ENCODE measurements at regions not wholly inside any gene's neighbourhood (a gene's known extent, or its start where the extent isn't known, plus 50 kb on each side); places are given as distances from the start of the nearest gene placed in this dataset.

- Histone ChIP-seq H3K79me2 (ENCODE audit: control insufficient read depth, insufficient read depth, low read length) (no peaks in the 10 kb centered on the region), H3K4me2 (ENCODE audit: control insufficient read depth, insufficient read depth) (no peak overlapping the region), H3K27me3 (replicated peaks in 1 of 2; ENCODE audit: control insufficient read depth in 2 of 2, insufficient read depth in 2 of 2, low read length in 1 of 2) (no peaks in the 10 kb centered on the region; a peak in 1 of 4 replicates), H3K4me1 (ENCODE audit: control insufficient read depth, insufficient read depth, low read length) (no peaks in the 10 kb centered on the region), H2AFZ (ENCODE audit: control insufficient read depth, low read depth, low read length) (no peak overlapping the region), H3K4me3 (no peak overlapping the region), H4K20me1 (ENCODE audit: control insufficient read depth, insufficient read depth) (no peaks in the 10 kb centered on the region), H3K27ac (ENCODE audit: control insufficient read depth, insufficient read depth) (no peak overlapping the region), H3K9ac (ENCODE audit: control insufficient read depth, insufficient read depth, low read length) (no peak overlapping the region), H3K9me3 (replicated peaks; ENCODE audit: control insufficient read depth, insufficient read depth, low read length) (no peaks in the 10 kb centered on the region), H3K36me3 (ENCODE audit: control insufficient read depth in 2 of 2, insufficient read depth in 2 of 2, low read length in 1 of 2) (no peaks in the 10 kb centered on the region)
- FAIRE-seq (no peak), ATAC-seq (no peak), DNase-seq (ENCODE audit: low read depth, low spot score) (no peak)
- ChIA-PET POLR2A (no interaction called here), RAD21 (ENCODE audit: unreplicated experiment) (no interaction called here), CTCF (no interaction called here), SMC1A (ENCODE audit: uncharacterized antibody, unreplicated experiment) (no interaction called here)
- no TSS peak for BruUV-seq (replicated peaks)
- intact Hi-C loops (cut with micrococcal nuclease; ENCODE audit: unreplicated experiment): no loop called here
- in situ Hi-C loops (cut with MboI): no loop called here
- TF ChIP-seq YBX1 (IDR thresholded peaks at IDR 0.05): no peak
- TF ChIP-seq IKZF1 (conservative IDR thresholded peaks at IDR 0.05): no peak
- no peak for TF ChIP-seq SRF (IDR thresholded peaks at IDR 0.05; ENCODE audit: low read depth in 2 of 2, low read length in 2 of 2)
- no peak for TF ChIP-seq MYC (IDR thresholded peaks at IDR 0.05; ENCODE audit: insufficient read depth, insufficient read length, insufficient replicate concordance, low read length, severe bottlenecking)
- no peak for TF ChIP-seq NR2C2 (IDR thresholded peaks at IDR 0.05; ENCODE audit: borderline replicate concordance, control insufficient read depth, insufficient read length, low read depth)
- no peak for TF ChIP-seq SREBF2 (IDR thresholded peaks at IDR 0.05; ENCODE audit: low read length)
- no peak for TF ChIP-seq CBFB (IDR thresholded peaks at IDR 0.05; ENCODE audit: low read depth)
- TF ChIP-seq ZNF274 (IDR thresholded peaks at IDR 0.05; ENCODE audit: insufficient read depth, insufficient read length): no peak
- no peak for TF ChIP-seq MXI1 (IDR thresholded peaks at IDR 0.05; ENCODE audit: low read depth, low read length)
- 16% methylated on average over 3 of the region's 3 CpGs for WGBS (ENCODE audit: insufficient coverage, insufficient replicate concordance, low lambda C conversion rate, missing lambda C conversion rate)
Observed at GRCh38 chr18:22024924-22025323, 144.5 kb upstream of the GATA6 start.

DNA sequence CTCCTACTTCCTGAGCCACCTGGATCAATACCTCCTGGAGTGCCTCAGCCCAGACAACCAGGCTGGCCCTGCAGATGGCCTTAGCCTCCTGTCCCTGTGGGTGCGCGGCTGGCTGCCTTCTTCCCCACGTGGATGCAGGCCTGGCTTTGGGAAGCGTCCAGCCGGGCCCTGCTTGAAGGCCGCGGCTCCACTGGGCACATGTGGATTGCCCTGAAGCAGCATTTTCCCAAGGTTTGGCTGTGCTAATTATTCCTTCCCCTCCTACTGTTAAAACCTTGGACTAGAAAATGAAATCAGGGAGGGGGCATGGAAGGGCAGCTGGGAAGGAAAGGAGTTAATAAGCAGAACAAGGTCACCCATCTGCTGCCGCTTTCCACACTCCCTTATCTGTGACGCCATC, 143.0 kb upstream of the GATA6 start:
- no peaks in the 10 kb centered on the region for H3K4me1 ChIP-seq (ENCODE audit: control insufficient read depth, insufficient read depth, low read length)
- POLR2A ChIA-PET: no interaction called here
- TF ChIP-seq POLR2AphosphoS2 (IDR thresholded peaks at IDR 0.05; ENCODE audit: low read depth, low read length) (no peak), GATAD2B (conservative IDR thresholded peaks at IDR 0.05; ENCODE audit: low read depth) (no peak), NFIC (IDR thresholded peaks at IDR 0.05; ENCODE audit: low read depth, low read length) (no peak), RAD21 (IDR thresholded peaks at IDR 0.05; ENCODE audit: insufficient read depth, low read depth, low read length) (no peak), RCOR1 (conservative IDR thresholded peaks at IDR 0.05; ENCODE audit: low read depth, low read length) (no peak)
- TF ChIP-seq, protein P1, sequence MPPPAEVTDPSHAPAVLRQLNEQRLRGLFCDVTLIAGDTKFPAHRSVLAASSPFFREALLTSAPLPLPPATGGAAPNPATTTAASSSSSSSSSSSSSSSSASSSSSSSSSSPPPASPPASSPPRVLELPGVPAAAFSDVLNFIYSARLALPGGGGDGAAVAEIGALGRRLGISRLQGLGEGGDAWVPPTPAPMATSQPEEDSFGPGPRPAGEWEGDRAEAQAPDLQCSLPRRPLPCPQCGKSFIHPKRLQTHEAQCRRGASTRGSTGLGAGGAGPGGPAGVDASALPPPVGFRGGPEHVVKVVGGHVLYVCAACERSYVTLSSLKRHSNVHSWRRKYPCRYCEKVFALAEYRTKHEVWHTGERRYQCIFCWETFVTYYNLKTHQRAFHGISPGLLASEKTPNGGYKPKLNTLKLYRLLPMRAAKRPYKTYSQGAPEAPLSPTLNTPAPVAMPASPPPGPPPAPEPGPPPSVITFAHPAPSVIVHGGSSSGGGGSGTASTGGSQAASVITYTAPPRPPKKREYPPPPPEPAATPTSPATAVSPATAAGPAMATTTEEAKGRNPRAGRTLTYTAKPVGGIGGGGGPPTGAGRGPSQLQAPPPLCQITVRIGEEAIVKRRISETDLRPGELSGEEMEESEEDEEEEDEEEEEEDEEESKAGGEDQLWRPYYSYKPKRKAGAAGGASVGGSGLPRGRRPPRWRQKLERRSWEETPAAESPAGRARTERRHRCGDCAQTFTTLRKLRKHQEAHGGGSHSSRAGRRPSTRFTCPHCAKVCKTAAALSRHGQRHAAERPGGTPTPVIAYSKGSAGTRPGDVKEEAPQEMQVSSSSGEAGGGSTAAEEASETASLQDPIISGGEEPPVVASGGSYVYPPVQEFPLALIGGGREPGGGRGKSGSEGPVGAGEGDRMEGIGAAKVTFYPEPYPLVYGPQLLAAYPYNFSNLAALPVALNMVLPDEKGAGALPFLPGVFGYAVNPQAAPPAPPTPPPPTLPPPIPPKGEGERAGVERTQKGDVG (CRISPR knock-in tag; IDR thresholded peaks at IDR 0.05): no peak
- TF ChIP-seq, protein P2, sequence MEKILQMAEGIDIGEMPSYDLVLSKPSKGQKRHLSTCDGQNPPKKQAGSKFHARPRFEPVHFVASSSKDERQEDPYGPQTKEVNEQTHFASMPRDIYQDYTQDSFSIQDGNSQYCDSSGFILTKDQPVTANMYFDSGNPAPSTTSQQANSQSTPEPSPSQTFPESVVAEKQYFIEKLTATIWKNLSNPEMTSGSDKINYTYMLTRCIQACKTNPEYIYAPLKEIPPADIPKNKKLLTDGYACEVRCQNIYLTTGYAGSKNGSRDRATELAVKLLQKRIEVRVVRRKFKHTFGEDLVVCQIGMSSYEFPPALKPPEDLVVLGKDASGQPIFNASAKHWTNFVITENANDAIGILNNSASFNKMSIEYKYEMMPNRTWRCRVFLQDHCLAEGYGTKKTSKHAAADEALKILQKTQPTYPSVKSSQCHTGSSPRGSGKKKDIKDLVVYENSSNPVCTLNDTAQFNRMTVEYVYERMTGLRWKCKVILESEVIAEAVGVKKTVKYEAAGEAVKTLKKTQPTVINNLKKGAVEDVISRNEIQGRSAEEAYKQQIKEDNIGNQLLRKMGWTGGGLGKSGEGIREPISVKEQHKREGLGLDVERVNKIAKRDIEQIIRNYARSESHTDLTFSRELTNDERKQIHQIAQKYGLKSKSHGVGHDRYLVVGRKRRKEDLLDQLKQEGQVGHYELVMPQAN (conservative IDR thresholded peaks at IDR 0.05): no peak

More for the DNA sequence above, 143.0 kb upstream of the GATA6 start:
- no TSS peak for BruUV-seq (replicated peaks)
- Histone ChIP-seq H3K4me3 (no peak overlapping the region), H3K27me3 (replicated peaks in 1 of 2; ENCODE audit: control insufficient read depth in 2 of 2, insufficient read depth in 2 of 2, low read length in 1 of 2) (no peaks in the 10 kb centered on the region; a peak in 1 of 4 replicates), H3K9ac (ENCODE audit: control insufficient read depth, insufficient read depth, low read length) (no peak overlapping the region), H2AFZ (ENCODE audit: control insufficient read depth, low read depth, low read length) (no peak overlapping the region), H3K79me2 (ENCODE audit: control insufficient read depth, insufficient read depth, low read length) (no peaks in the 10 kb centered on the region), H4K20me1 (ENCODE audit: control insufficient read depth, insufficient read depth) (no peaks in the 10 kb centered on the region), H3K36me3 (ENCODE audit: control insufficient read depth in 2 of 2, insufficient read depth in 2 of 2, low read length in 1 of 2) (no peaks in the 10 kb centered on the region), H3K4me2 (ENCODE audit: control insufficient read depth, insufficient read depth) (no peak overlapping the region), H3K9me3 (replicated peaks; ENCODE audit: control insufficient read depth, insufficient read depth, low read length) (no peaks in the 10 kb centered on the region), H3K27ac (ENCODE audit: control insufficient read depth, insufficient read depth) (no peak overlapping the region)
- in situ Hi-C loops (cut with MboI): no loop called here
- no peak for ATAC-seq
- no peak for FAIRE-seq
- ChIA-PET RAD21 (ENCODE audit: unreplicated experiment) (no interaction called here), CTCF (no interaction called here), SMC1A (ENCODE audit: uncharacterized antibody, unreplicated experiment) (no interaction called here)
- intact Hi-C loops (cut with micrococcal nuclease; ENCODE audit: unreplicated experiment): no loop called here
- 77% methylated on average over 9 of the region's 9 CpGs for WGBS (ENCODE audit: insufficient coverage, insufficient replicate concordance, low lambda C conversion rate, missing lambda C conversion rate)
- DNase-seq (ENCODE audit: low read depth, low spot score): no peak
